ENCODE measurements at regions not wholly inside any gene's neighbourhood (a gene's known extent, or its start where the extent isn't known, plus 50 kb on each side); places are given as distances from the start of the nearest gene placed in this dataset.

DNA sequence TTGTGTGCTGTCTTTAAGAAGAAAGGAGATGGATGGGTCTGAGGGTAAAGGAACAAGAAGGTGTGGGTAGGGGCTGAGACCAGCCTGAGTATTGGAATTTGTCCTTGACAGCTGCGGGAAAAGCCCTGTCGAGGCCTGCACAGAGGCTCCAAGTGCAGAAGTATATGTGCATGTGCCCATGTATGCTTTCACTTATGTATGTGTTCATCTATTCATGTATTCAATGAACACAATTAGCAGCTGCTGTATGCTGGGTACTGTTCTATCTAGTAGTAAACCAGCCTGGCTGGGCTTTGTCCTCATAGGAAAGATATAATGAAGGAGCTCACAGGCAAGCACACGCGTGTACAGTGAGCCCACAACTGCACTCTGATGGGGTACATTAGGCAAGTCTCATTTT, 181.4 kb downstream of the CALCRL start:
- POLR2A ChIA-PET (ENCODE audit: unreplicated experiment): no interaction called here
- Histone ChIP-seq H2BK20ac (ENCODE audit: low read depth, low read length) (no peak overlapping the region), H3K18ac (ENCODE audit: low read depth, low read length) (no peak overlapping the region), H2BK120ac (ENCODE audit: low read depth, low read length) (no peak overlapping the region), H4K5ac (ENCODE audit: low read depth, low read length) (no peak overlapping the region), H3K27me3 (ENCODE audit: control insufficient read depth, insufficient read depth, low read length) (peaks cover 3% of the 10 kb centered on the region; the same call in 1 of the 2 replicates), H2BK5ac (ENCODE audit: low read depth, low read length, poor library complexity, severe bottlenecking) (no peak overlapping the region), H2AFZ (replicated peaks; ENCODE audit: low read length, poor library complexity) (no peak overlapping the region), H3K27ac (ENCODE audit: insufficient read depth, low read length) (no peak overlapping the region), H3K56ac (ENCODE audit: extremely low read depth, insufficient read depth, low read length) (no peak overlapping the region), H2AK9ac (replicated peaks; ENCODE audit: low read depth, low read length, poor library complexity) (no peak overlapping the region), H4K8ac (ENCODE audit: low read depth in 2 of 2, low read length in 2 of 2) (no peak overlapping the region), H3K14ac (replicated peaks; ENCODE audit: low read depth, low read length) (no peak overlapping the region), H3K36me3 (ENCODE audit: control insufficient read depth, insufficient read depth, low read length) (no peaks in the 10 kb centered on the region), H2BK15ac (ENCODE audit: low read depth, low read length) (no peak overlapping the region), H3K23ac (ENCODE audit: low read depth, low read length) (no peak overlapping the region), H3K9ac (ENCODE audit: low read depth, low read length) (no peak overlapping the region), H3K9me1 (ENCODE audit: insufficient read depth, low read length) (no peaks in the 10 kb centered on the region), H3K79me1 (ENCODE audit: low read depth in 1 of 2, low read length in 2 of 2) (no peaks in the 10 kb centered on the region), H3K4me2 (ENCODE audit: low read depth, low read length) (no peak overlapping the region), H3K4me1 (ENCODE audit: control insufficient read depth, insufficient read depth, low read length) (no peaks in the 10 kb centered on the region), H3K9me3 (ENCODE audit: control insufficient read depth, insufficient read depth, low read length) (no peaks in the 10 kb centered on the region), H4K20me1 (ENCODE audit: insufficient read depth, low read length) (no peaks in the 10 kb centered on the region), H4K91ac (ENCODE audit: insufficient read depth, low read depth, low read length) (no peak overlapping the region), H2AK5ac (ENCODE audit: low read depth, low read length) (no peak overlapping the region), H3K4ac (ENCODE audit: low read depth, low read length) (no peak overlapping the region), H3K4me3 (ENCODE audit: insufficient read depth, low read depth, low read length) (no peak overlapping the region)
- dilution Hi-C loops (cut with HindIII; ENCODE audit: low sequenced_read_pairs, unreplicated experiment) (no loop called here), in situ Hi-C loops (cut with MboI; ENCODE audit: low sequenced_read_pairs) (no loop called here), intact Hi-C loops (cut with micrococcal nuclease) (no loop called here)
- TF ChIP-seq FOS (IDR thresholded peaks at IDR 0.05; ENCODE audit: low read depth, low read length): no peak
- TF ChIP-seq, protein P1, sequence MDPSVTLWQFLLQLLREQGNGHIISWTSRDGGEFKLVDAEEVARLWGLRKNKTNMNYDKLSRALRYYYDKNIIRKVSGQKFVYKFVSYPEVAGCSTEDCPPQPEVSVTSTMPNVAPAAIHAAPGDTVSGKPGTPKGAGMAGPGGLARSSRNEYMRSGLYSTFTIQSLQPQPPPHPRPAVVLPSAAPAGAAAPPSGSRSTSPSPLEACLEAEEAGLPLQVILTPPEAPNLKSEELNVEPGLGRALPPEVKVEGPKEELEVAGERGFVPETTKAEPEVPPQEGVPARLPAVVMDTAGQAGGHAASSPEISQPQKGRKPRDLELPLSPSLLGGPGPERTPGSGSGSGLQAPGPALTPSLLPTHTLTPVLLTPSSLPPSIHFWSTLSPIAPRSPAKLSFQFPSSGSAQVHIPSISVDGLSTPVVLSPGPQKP (IDR thresholded peaks at IDR 0.05; ENCODE audit: borderline replicate concordance, low read depth, low read length): no peak
- no peak for TF ChIP-seq BHLHE40 (IDR thresholded peaks at IDR 0.05; ENCODE audit: low read depth, low read length)
- TF ChIP-seq POLR2A (IDR thresholded peaks at IDR 0.05; ENCODE audit: low read depth, low read length): no peak
- TF ChIP-seq RAD21 (IDR thresholded peaks at IDR 0.05; ENCODE audit: low read length): no peak
- no peak for TF ChIP-seq CEBPB (IDR thresholded peaks at IDR 0.05; ENCODE audit: low read depth, low read length)
- TF ChIP-seq MAFK (IDR thresholded peaks at IDR 0.05; ENCODE audit: low read depth, low read length): no peak
- 100% methylated on average over 2 of the region's 4 CpGs; no CpG with 5 or more reads in 1 of the 2 experiments for WGBS, 2 experiments (ENCODE audit: extremely low coverage in 2 of 2, insufficient read length in 1 of 2)
- ATAC-seq (ENCODE audit: low read depth) (no peak), DNase-seq (no peak)
- no TSS peak for BruUV-seq (replicated peaks)
- CTCF ChIA-PET: no interaction called here
